ENCODE measurements at regions not wholly inside any gene's neighbourhood (a gene's known extent, or its start where the extent isn't known, plus 50 kb on each side); places are given as distances from the start of the nearest gene placed in this dataset.
A peak's percentile ranks its signal among the peaks of the same experiment; 100 is the strongest.
"Not testable (repeated sequence)": the region's sequence is repeated elsewhere in the genome, so short reads cannot be mapped to it uniquely, and the experiment has no call there.

DNA sequence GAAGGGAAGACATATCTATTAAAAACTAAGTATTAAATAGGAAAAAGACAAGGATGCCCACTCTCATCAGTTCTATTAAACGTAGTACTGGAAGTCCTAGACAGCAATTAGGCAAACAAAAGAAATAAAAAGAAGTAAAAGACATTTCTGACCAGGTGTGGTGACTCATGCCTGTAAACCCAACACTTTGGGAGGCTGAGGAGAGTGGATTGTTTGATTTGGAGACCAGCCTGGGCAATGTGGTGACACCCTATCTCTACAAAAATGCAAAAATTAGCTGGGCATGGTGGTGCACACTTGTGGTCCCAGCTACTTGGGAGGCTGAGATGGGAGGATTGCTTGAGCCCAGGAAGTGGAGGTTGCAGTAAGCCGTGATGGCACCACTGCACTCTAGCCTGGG, 1071.8 kb downstream of the FAT4 start:
- no peak for DNase-seq

- DNase-seq = peak; percentile 4 to 41
Observed at GRCh38 chr4:126395664-126396063, 1080.9 kb downstream of the FAT4 start.

DNA sequence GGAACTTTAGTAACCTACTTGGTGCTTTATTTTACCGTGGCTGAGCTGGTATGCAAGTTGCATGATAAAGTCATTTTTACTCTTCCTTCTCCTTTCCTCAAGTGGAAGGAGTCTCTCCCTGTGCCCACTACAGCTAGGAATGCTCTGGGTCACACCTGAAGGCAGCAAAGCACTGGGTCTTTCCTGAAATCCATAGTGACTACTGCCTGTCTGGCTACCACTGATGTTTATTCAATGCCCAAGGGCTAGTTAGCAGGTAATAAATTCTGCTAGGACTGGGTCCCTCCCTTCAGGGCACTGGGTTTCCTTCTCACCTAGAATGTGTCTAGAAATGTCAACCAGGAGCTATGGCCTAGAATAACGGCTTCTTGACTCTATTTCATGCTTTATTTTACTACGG, 1081.4 kb downstream of the FAT4 start:
- DNase-seq = no peak

- DNase-seq = no peak
Observed at GRCh38 chr4:126396703-126397102, 1081.9 kb downstream of the FAT4 start.

- DNase-seq = no peak
Observed at GRCh38 chr4:126404549-126404948, 1089.8 kb downstream of the FAT4 start.

DNA sequence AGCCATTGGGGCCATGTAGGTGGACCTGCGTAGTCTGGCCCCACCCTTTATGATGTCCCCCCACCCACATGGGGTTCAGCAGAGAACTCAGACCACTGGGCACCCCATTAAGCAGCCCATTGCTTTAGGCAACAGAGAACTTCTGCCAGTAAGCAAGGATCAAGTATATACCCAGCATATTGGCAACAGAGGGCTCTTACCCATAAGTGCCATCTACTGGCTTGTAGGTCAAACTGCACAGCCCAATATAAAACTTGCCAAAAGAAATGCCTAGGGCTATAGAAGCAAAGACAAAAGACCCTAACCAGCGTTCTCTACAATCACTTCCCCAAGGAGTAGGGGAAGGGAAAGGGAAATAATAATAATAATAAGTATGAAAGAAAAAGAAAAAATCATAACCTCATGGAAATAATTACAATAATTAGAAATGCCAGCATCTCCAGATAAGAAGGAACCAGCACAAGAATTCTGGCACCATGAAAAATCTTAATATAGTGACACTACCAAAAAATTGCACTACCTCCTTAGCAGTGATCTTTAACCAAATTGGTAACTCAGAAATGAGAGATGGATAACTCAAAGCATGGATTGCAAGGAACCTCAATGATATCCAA, 1090.7 kb downstream of the FAT4 start:
- peak in 1 of 2 experiments; percentile 48 for DNase-seq

GRCh38 chr4:126409746-126410145, 1095.0 kb downstream of the FAT4 start:
- no peak for DNase-seq

GRCh38 chr4:126411047-126411446, 1096.3 kb downstream of the FAT4 start:
- DNase-seq = no peak

DNA sequence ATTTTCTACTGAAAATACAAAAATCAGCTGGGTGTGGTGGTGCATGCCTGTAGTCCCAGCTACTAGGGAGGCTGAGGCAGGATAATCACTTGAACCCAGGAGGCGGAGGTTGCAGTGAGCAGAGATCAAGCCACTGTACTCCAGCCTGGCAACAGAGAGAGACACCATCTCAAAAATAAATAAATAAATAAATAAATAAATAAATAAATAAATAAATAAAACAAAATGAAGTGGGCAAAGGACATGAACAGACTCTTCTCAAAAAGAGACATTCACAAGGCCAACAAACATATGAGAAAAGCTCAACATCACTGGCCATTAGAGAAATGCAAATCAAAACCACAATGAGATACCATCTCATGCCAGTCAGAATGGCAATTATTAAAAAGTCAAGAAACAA, 1097.6 kb downstream of the FAT4 start:
- not testable (repeated sequence) for DNase-seq

GRCh38 chr4:126414741-126415140, 1100.0 kb downstream of the FAT4 start:
- DNase-seq = no peak

GRCh38 chr4:126419266-126419665, 1104.5 kb downstream of the FAT4 start:
- DNase-seq = no peak

- DNase-seq = no peak
Observed at GRCh38 chr4:126427853-126428252, 1113.1 kb downstream of the FAT4 start.

DNA sequence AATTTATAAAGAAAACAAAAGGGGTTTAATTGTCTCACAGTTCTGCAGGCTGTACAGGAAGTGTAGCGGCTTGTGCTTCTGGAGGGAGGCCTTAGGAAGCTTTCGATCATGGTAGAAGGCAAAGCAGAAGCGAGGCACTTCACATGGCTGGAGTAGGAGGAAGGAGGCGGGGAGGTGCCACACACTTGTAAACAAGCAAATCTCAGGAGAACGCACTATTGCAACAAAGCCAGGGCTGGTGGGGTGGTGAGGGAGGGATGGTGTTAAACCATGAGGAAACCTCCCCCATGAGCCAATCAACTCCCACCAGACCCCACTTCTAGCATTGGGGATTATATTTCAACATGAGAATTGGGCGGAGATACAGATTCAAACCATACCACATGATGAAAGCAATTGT, 1116.3 kb downstream of the FAT4 start:
- no peak for DNase-seq

GRCh38 chr4:126435491-126435890, 1120.7 kb downstream of the FAT4 start:
- DNase-seq = no peak

GRCh38 chr4:126440297-126440696, 1125.5 kb downstream of the FAT4 start:
- DNase-seq = no peak

GRCh38 chr4:126441173-126442035, 1126.6 kb downstream of the FAT4 start:
- no peak for DNase-seq

GRCh38 chr4:126445596-126445995, 1130.8 kb downstream of the FAT4 start:
- DNase-seq = no peak

DNA sequence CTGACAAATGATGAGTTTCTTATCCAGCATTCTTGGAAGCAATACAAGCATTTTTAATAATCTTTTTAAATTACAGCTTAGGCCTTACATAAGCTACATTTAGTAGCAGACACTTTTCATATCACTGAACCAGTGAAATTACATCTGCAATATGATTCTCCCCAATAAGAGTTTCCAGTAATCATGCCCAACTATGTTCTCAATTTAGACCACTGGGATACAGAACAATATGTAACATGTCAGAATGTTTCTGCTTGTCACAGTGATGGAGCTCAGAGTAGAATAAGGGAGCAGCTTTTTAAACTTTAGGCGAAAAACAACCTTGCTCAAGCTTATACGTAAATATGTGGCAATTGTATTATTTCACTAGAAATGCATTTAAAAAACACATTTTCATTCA, 1132.2 kb downstream of the FAT4 start:
- no peak for DNase-seq

- DNase-seq = no peak
Observed at GRCh38 chr4:126448086-126448845, 1133.5 kb downstream of the FAT4 start.

- no peak for DNase-seq
Observed at GRCh38 chr4:126451237-126451873, 1136.6 kb downstream of the FAT4 start.

DNA sequence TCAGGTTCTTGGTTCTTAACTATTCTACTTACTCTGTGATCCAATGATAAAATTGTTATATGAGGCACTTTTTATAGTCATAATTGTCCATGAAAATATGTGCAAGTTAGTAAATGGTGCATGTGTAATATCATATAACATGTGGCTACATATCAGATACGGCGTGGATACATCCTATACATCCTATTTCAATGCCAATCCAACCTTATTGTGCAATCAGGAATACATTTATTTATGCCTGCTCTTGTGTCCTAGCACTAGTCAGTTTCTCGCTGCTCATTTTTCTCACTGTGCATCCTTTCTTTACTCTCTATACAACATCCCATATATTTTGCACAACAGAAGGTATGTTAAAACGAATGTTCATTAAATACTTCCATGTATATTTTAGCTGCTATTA, 1141.1 kb downstream of the FAT4 start:
- no peak for DNase-seq

DNA sequence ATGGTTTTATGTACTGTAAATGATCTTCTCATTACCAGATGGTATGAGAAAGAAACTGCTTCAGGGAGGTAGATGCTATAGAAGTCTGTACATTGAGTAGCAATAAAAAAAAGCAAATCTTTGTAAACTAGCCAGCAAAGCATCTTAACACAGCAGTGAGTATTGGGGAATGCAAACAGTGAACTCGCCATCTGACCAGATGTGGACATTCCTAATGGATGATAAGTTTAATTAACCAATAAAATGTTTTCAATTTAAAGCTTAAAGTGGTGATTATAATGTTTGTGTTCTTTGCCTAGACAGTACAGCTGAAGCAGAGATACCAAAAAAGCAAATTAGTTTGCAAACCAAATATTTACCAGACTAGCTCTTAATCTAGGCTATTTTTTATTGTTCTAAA, 1144.2 kb downstream of the FAT4 start:
- peak; percentile 0 to 13 for DNase-seq

DNA sequence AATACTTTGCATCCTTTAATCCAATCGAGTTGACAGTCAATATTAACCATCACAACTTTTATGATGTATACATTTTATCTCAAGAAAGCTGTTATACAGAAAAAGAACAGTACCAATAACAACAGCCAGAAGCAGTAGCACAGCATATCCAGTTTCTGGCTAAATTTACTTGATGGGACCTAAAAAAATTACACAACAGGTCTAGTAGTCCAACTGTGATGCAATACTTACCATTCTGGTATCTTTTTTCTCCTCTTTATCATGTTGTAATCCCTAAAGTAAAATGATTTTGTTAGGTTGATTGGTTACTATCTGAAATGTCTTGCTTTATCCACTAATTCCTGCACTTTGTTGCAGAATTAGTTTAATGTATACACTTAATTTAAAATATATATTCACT, 1150.6 kb downstream of the FAT4 start:
- no peak for DNase-seq
